CD4-positive, alpha-beta T cell treated with Interleukin-4 for 4 hours (primary cell): ENCODE measurements at regions not wholly inside any gene's neighbourhood (a gene's known extent, or its start where the extent isn't known, plus 50 kb on each side); places are given as distances from the start of the nearest gene placed in this dataset.

Experiments used
- DNase-seq: peaks from one replicate; pipeline ENCODE4 v3.0.0-alpha.2; 2020

- peak; percentile 27 for DNase-seq
Observed at GRCh38 chr4:24476282-24476681, 108.1 kb downstream of the DHX15 start.

GRCh38 chr4:24475756-24476155, 108.6 kb downstream of the DHX15 start:
- no peak for DNase-seq

GRCh38 chr4:24473309-24473721, 111.0 kb downstream of the DHX15 start:
- DNase-seq = no peak

GRCh38 chr4:24472514-24473308, 111.6 kb downstream of the DHX15 start:
- DNase-seq = peak; percentile 63

GRCh38 chr4:24472161-24472510, 112.2 kb downstream of the DHX15 start:
- no peak for DNase-seq

- no peak for DNase-seq
Observed at GRCh38 chr4:24471486-24472160, 112.7 kb downstream of the DHX15 start.

GRCh38 chr4:24470666-24471485, 113.5 kb downstream of the DHX15 start:
- DNase-seq = peak; percentile 10

GRCh38 chr4:24468071-24468470, 116.3 kb downstream of the DHX15 start:
- DNase-seq = no peak

- no peak for DNase-seq
Observed at GRCh38 chr4:24464566-24464965, 119.8 kb downstream of the DHX15 start.

- DNase-seq = no peak
Observed at GRCh38 chr4:24456431-24456830, 127.9 kb downstream of the DHX15 start.

- no peak for DNase-seq
Observed at GRCh38 chr4:24453951-24454350, 130.4 kb downstream of the DHX15 start.

GRCh38 chr4:24451870-24452269, 132.5 kb downstream of the DHX15 start:
- no peak for DNase-seq

- DNase-seq = no peak
Observed at GRCh38 chr4:24443200-24443599, 141.2 kb downstream of the DHX15 start.

GRCh38 chr4:24440765-24441164, 143.6 kb downstream of the DHX15 start:
- DNase-seq = no peak

GRCh38 chr4:24434241-24434640, 150.1 kb downstream of the DHX15 start:
- DNase-seq = no peak

- DNase-seq = no peak
Observed at GRCh38 chr4:24433515-24434214, 150.7 kb downstream of the DHX15 start.

GRCh38 chr4:24428850-24429249, 155.5 kb downstream of the DHX15 start:
- no peak for DNase-seq

- DNase-seq = no peak
Observed at GRCh38 chr4:24426557-24426956, 157.8 kb downstream of the DHX15 start.

GRCh38 chr4:24425863-24426262, 158.5 kb downstream of the DHX15 start:
- DNase-seq = no peak

- DNase-seq = no peak
Observed at GRCh38 chr4:24423670-24424069, 160.7 kb downstream of the DHX15 start.

GRCh38 chr4:24422644-24423043, 161.7 kb downstream of the DHX15 start:
- DNase-seq = no peak

- DNase-seq = peak; percentile 52
Observed at GRCh38 chr4:24419181-24420034, 164.9 kb downstream of the DHX15 start.
